ENCODE measurements at regions not wholly inside any gene's neighbourhood (a gene's known extent, or its start where the extent isn't known, plus 50 kb on each side); places are given as distances from the start of the nearest gene placed in this dataset.

DNA sequence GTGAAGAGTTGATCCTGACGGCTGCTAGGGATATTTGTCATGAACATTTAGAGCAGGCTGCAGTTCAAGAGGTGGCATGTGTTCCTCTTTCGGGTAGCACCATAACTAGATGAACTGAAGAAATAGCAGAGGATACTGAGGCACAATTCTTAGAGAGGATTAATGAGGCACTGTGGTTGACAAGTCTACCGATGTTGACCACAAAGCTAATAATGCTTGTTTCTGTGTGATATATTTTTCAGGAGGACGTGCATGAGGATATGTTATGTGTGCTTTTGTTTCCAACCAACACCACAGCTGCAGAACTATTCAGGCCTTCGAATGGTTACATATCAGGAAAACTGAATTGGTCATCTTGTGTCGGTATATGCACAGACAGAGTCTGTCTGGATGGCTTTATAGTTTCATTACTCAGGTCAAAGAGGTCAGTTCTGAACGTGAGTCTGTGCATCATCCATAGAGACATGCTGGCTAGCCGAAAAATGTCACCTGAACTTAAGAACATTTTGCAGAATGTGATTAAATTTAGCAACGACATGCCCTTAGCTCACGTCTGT lies 210.1 kb upstream of the IRS2 start:
- Histone ChIP-seq H3K9me3 (replicated peaks in 1 of 3) (no peaks in the 10 kb centered on the region), H3K4me1 (replicated peaks in 1 of 2) (no peaks in the 10 kb centered on the region), H3K4me3 (no peak overlapping the region), H3K27me3 (no peaks in the 10 kb centered on the region), H3K36me3 (replicated peaks in 1 of 2) (no peaks in the 10 kb centered on the region), H3K27ac (no peak overlapping the region)
- WGBS, 4 donors, result 80 to 86% (median 83%) methylated on average over 10 of the region's 10 CpGs
- DNase-seq, result no peak
- intact Hi-C loops (cut with DNase I), result no loop called here
- TF ChIP-seq POLR2A (IDR thresholded peaks at IDR 0.05), result no peak

DNA sequence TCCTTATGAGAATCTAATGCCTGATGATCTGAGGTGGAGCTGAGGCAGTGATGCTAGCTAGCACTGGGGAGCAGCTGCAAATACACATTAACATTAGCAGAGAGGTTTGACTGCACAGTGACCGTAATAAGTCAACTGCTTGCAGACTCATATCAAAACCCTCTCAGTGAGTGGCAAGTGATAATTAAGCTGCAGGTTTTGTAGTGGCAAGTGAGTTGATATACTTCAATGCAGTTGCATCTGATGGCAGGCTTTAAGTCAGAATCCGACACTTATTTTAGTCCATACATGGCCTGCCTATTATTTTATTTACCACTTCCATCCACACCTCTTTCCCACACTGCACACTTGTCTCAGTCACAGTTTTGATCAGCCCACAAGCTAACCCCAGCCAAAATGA lies 209.2 kb upstream of the IRS2 start:
- Histone ChIP-seq H3K27ac (no peak overlapping the region), H3K27me3 (no peaks in the 10 kb centered on the region), H3K9me3 (replicated peaks in 1 of 3) (no peaks in the 10 kb centered on the region), H3K36me3 (replicated peaks in 1 of 2) (no peaks in the 10 kb centered on the region), H3K4me3 (no peak overlapping the region), H3K4me1 (replicated peaks in 1 of 2) (no peaks in the 10 kb centered on the region)
- intact Hi-C loops (cut with DNase I), result no loop called here
- TF ChIP-seq POLR2A (IDR thresholded peaks at IDR 0.05), result no peak
- TF ChIP-seq, protein P1, sequence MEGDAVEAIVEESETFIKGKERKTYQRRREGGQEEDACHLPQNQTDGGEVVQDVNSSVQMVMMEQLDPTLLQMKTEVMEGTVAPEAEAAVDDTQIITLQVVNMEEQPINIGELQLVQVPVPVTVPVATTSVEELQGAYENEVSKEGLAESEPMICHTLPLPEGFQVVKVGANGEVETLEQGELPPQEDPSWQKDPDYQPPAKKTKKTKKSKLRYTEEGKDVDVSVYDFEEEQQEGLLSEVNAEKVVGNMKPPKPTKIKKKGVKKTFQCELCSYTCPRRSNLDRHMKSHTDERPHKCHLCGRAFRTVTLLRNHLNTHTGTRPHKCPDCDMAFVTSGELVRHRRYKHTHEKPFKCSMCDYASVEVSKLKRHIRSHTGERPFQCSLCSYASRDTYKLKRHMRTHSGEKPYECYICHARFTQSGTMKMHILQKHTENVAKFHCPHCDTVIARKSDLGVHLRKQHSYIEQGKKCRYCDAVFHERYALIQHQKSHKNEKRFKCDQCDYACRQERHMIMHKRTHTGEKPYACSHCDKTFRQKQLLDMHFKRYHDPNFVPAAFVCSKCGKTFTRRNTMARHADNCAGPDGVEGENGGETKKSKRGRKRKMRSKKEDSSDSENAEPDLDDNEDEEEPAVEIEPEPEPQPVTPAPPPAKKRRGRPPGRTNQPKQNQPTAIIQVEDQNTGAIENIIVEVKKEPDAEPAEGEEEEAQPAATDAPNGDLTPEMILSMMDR (IDR thresholded peaks at IDR 0.05), result no peak
- no peak for DNase-seq
- WGBS, 4 donors, result 82 to 91% (median 88%) methylated on average over 2 of the region's 2 CpGs

DNA sequence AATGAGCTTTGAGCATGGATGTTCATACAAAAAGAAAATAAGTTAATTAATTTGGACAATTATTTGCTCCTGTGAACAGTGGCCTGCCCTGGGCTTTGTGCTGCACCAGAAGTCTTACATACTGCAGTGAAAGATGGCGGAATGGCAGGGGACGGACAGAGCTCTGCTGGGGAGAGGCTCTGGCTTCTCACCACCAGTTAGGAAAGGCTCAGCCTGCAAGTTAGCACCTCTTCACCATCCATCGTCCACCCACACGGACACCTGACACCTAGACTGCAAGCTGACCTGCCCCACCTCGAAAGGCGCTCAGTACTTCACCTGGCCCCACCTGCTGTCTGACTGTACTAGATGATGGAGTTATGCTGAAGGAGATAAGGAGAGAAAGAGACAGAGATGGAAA lies 203.9 kb upstream of the IRS2 start:
- H3K27me3 ChIP-seq, result no peaks in the 10 kb centered on the region
- H3K36me3 ChIP-seq (replicated peaks in 1 of 2), result no peaks in the 10 kb centered on the region
- H3K4me3 ChIP-seq, result no peak overlapping the region
- no peak for TF ChIP-seq POLR2A (IDR thresholded peaks at IDR 0.05)
- TF ChIP-seq, protein P1 (IDR thresholded peaks at IDR 0.05), result no peak
- DNase-seq, result no peak
- H3K4me1 ChIP-seq (replicated peaks in 1 of 2), result no peaks in the 10 kb centered on the region
- H3K9me3 ChIP-seq (replicated peaks in 1 of 3), result no peaks in the 10 kb centered on the region
- WGBS, 4 donors, result 87 to 90% (median 88%) methylated on average over 6 of the region's 6 CpGs
- intact Hi-C loops (cut with DNase I), result no loop called here
- H3K27ac ChIP-seq, result no peak overlapping the region

DNA sequence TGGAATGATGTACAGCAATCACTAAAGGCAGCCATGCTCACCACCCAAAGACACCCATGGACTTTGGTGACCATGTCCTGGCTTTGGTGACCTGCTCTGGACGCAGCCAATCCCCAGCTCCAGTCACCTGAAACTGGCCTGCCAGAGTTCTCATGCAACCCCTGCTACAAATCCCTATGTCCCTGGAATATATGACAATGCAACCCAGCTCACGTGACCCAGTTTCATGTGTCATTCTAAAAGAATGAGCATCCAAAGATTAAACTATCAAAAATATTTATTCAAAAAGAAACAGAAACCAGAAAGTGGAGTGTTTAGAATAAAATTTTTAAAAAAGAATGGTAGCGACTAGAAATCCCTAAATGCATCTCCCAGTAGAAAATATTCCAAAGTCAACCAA lies 203.3 kb upstream of the IRS2 start:
- intact Hi-C loops (cut with DNase I), result no loop called here
- 74 to 83% (median 82%) methylated on average over 3 of the region's 3 CpGs for WGBS, 4 donors
- Histone ChIP-seq H3K4me1 (replicated peaks in 1 of 2) (no peaks in the 10 kb centered on the region), H3K4me3 (no peak overlapping the region), H3K36me3 (replicated peaks in 1 of 2) (no peaks in the 10 kb centered on the region), H3K27ac (no peak overlapping the region), H3K27me3 (no peaks in the 10 kb centered on the region), H3K9me3 (replicated peaks in 1 of 3) (no peaks in the 10 kb centered on the region)
- TF ChIP-seq POLR2A (IDR thresholded peaks at IDR 0.05), result no peak
- TF ChIP-seq, protein P1 (IDR thresholded peaks at IDR 0.05), result no peak
- no peak for DNase-seq

DNA sequence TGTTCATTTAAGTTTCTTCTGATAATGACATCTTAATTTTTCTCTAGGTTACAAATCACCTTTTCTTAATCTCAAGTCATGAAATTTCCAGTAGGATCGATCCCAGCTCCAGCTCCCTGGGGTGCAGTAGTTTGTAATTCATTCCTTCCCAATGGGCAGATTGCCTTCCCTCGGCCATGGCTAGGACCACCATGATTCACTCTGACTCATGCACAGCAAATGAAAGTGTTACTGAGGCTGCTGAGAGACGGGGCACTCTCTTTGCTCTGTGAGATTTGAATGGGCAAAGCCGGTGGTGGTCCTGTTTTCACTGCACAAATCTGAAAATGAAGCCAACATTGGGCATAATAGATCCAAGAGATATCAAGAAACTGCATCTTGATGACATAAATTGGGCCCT lies 202.8 kb upstream of the IRS2 start:
- 83 to 86% (median 84%) methylated on average over 4 of the region's 4 CpGs for WGBS, 4 donors
- no peak for DNase-seq
- no peak overlapping the region for H3K4me3 ChIP-seq
- TF ChIP-seq POLR2A (IDR thresholded peaks at IDR 0.05), result no peak
- TF ChIP-seq, protein P1 (IDR thresholded peaks at IDR 0.05), result no peak
- H3K27me3 ChIP-seq, result no peaks in the 10 kb centered on the region
- H3K4me1 ChIP-seq (replicated peaks in 1 of 2), result no peaks in the 10 kb centered on the region
- no peaks in the 10 kb centered on the region for H3K9me3 ChIP-seq (replicated peaks in 1 of 3)
- no peaks in the 10 kb centered on the region for H3K36me3 ChIP-seq (replicated peaks in 1 of 2)
- H3K27ac ChIP-seq, result no peak overlapping the region
- intact Hi-C loops (cut with DNase I), result no loop called here

Measured in adrenal gland (tissue), 9 donors.